Common myeloid progenitor, CD34-positive (primary cell): ENCODE measurements at regions not wholly inside any gene's neighbourhood (a gene's known extent, or its start where the extent isn't known, plus 50 kb on each side); places are given as distances from the start of the nearest gene placed in this dataset.
A peak's percentile ranks its signal among the peaks of the same experiment; 100 is the strongest.

Experiments used
- CTCF ChIA-PET: fragments of 350-600 bp; sonication (Branson Sonifier 250); formaldehyde crosslinking; loops from one replicate; lab custom pipeline; 2021; ENCODE audit warnings: antibody characterized with exemption; lab: Charles Lee
- POLR2A ChIA-PET: fragments of 350-600 bp; sonication (Branson Sonifier 250); formaldehyde crosslinking; loops from one replicate; lab custom pipeline; 2021; ENCODE audit warnings: antibody characterized with exemption; lab: Charles Lee
- DNase-seq, 3 donors: peaks; one replicate each; pipeline versions ENCODE4 v3.0.0 to v3.0.0-alpha.2; 2013
- H3K27ac ChIP-seq, 2 experiments: 1 replicate in 1 of 2; 2 replicates in 1 of 2; pipeline ENCODE4 v1.7.0; 2013; ENCODE audit warnings: inconsistent platforms in 2 of 2, low read length in 2 of 2, mild to moderate bottlenecking in 2 of 2, low read depth in 1 of 2, moderate library complexity in 1 of 2; ENCODE audit not compliant: severe bottlenecking in 2 of 2, insufficient read depth in 1 of 2, poor library complexity in 1 of 2
- H3K27me3 ChIP-seq, 5 experiments: replicated peaks in 2 of 5; 1 replicate in 3 of 5; 2 replicates in 2 of 5; pipeline versions ENCODE4 v1.6.1 to v1.7.0; 2013; ENCODE audit warnings: low read length in 4 of 5, mild to moderate bottlenecking in 2 of 5, moderate library complexity in 2 of 5, inconsistent platforms in 1 of 5; ENCODE audit not compliant: insufficient read depth in 5 of 5, control insufficient read depth in 4 of 5
- H3K36me3 ChIP-seq, 4 experiments: 1 replicate in 2 of 4; 2 replicates in 2 of 4; pipeline versions ENCODE4 v1.6.1 to v1.7.0; 2013; ENCODE audit warnings: low read length in 3 of 4, control low read depth in 1 of 4, mild to moderate bottlenecking in 1 of 4; ENCODE audit not compliant: control insufficient read depth in 4 of 4, insufficient read depth in 4 of 4
- H3K4me1 ChIP-seq, 4 experiments: 1 replicate in 3 of 4; 2 replicates in 1 of 4; pipeline versions ENCODE4 v1.6.1 to v1.7.1; 2013; ENCODE audit warnings: low read length in 3 of 4, mild to moderate bottlenecking in 3 of 4, control low read depth in 1 of 4, inconsistent platforms in 1 of 4, moderate library complexity in 1 of 4; ENCODE audit not compliant: control insufficient read depth in 4 of 4, insufficient read depth in 4 of 4; ENCODE audit errors: control extremely low read depth in 1 of 4
- H3K4me3 ChIP-seq, 7 experiments: 1 replicate in 4 of 7; 2 replicates in 3 of 7; pipeline versions ENCODE4 v1.5.1 to v1.7.0; 2013; ENCODE audit warnings: mild to moderate bottlenecking in 7 of 7, low read length in 6 of 7, moderate library complexity in 6 of 7, inconsistent platforms in 2 of 7, low read depth in 2 of 7, control low read depth in 1 of 7; ENCODE audit not compliant: insufficient read depth in 4 of 7, control insufficient read depth in 1 of 7; ENCODE audit errors: extremely low read depth in 1 of 7
- H3K9me3 ChIP-seq, 5 experiments: 1 replicate in 4 of 5; 2 replicates in 1 of 5; pipeline versions ENCODE4 v1.6.1 to v1.7.1; 2013; ENCODE audit warnings: low read length in 4 of 5, mild to moderate bottlenecking in 2 of 5, inconsistent platforms in 1 of 5, low read depth in 1 of 5, moderate library complexity in 1 of 5; ENCODE audit not compliant: control insufficient read depth in 4 of 5, insufficient read depth in 2 of 5; ENCODE audit errors: control extremely low read depth in 1 of 5
- WGBS: methylation state at CpG from one replicate; pipeline ENCODE4 v1.1.5; 2013; ENCODE audit not compliant: insufficient coverage; 5-methylcytosine and 5-hydroxymethylcytosine counted together

DNA sequence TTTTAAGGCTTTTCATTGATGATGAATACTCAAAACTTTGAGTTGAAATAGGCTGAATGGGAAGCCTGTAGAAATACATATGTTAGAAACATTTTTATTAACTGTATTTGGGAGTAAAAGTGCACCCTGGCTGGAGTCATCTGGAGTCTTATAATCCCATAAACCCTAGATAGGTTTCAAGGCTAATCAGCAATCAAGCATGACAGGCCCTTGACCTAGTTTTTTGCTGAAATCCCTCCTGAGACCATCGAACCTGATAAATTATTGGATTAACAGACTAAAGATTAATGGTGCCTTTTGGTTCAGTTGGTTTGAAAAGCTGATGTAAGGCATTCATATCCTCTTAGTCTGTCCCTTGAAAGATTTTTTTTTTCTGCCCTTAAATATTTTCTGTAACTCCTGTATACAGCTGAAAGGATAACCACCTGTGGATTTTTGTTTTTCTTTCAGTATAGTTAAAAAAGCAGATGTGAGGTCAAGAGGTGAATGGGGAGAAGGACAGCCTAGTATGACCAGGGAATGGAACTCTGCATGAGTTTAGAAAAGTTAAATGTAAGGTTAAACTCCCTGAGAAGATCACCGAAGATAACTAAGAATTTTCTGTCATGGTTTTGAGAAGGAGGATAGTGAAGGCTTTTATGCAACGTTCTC is 69.4 kb upstream of the STXBP5L start:
- CTCF ChIA-PET: no interaction called here
- Histone ChIP-seq H3K4me3 (no peak overlapping the region), H3K9me3 (no peaks in the 10 kb centered on the region), H3K27me3 (peaks cover 0 to 1% (median 0%) of the 10 kb centered on the region in 5 experiments), H3K36me3 (no peaks in the 10 kb centered on the region), H3K4me1 (no peaks in the 10 kb centered on the region), H3K27ac (no peak overlapping the region)
- POLR2A ChIA-PET: no interaction called here
- WGBS: no CpG with 5 or more reads among the region's 3 CpGs
- DNase-seq: no peak

- Histone ChIP-seq H3K9me3 (no peaks in the 10 kb centered on the region), H3K36me3 (no peaks in the 10 kb centered on the region), H3K4me3 (no peak overlapping the region), H3K27me3 (peaks cover 0 to 1% (median 0%) of the 10 kb centered on the region in 5 experiments), H3K27ac (no peak overlapping the region), H3K4me1 (no peaks in the 10 kb centered on the region)
- WGBS: no CpG with 5 or more reads among the region's 4 CpGs
- ChIA-PET POLR2A (no interaction called here), CTCF (no interaction called here)
- DNase-seq: peak in 1 of 3 donors; percentile 6
Measured at GRCh38 chr3:120839120-120839519, 68.9 kb upstream of the STXBP5L start.

DNA sequence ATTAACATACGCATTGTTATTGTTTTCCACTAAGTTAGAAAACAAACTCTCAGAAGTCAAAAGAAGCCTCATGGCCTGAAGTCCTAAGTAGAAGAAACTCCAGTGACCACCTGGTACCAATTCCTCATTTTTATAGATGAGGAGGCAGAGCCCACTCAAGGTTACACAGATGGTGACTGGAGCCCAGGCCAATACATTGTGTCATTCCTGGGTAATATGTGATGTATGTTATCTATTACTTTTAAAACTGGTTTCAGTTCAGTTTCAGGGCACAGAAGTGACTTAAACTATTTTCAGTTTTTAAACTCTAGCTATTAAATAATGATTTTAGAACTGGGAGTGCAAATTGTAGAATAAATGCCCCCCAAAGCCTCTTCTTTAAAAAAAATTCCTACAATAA is 66.7 kb upstream of the STXBP5L start:
- Histone ChIP-seq H3K4me1 (no peaks in the 10 kb centered on the region), H3K36me3 (no peaks in the 10 kb centered on the region), H3K4me3 (no peak overlapping the region), H3K27ac (no peak overlapping the region), H3K27me3 (peaks cover 0 to 1% (median 0%) of the 10 kb centered on the region in 5 experiments), H3K9me3 (no peaks in the 10 kb centered on the region)
- WGBS: 100% methylated on average over 1 of the region's 1 CpG
- POLR2A ChIA-PET: no interaction called here
- CTCF ChIA-PET: no interaction called here
- DNase-seq: no peak

DNA sequence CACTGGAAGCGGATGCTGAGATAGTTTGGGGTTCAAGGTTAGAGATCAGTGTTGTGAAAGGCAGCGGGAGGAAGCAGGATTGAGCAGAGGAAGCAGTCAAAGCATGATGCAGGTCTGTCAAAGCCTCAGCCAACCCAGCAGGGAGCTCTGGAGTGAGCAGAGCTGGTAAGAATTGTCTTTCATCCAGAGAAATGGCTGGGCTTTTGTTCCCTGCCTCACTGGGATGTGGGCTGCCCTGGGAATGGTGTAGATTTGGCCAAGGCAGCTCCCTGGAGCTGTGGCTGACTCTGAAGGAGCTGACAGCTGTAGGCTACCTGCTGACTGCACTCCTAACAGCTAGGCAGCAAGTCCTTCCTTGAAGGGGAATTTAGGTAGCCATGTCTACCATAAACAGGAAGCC is 61.9 kb upstream of the STXBP5L start:
- Histone ChIP-seq H3K36me3 (no peaks in the 10 kb centered on the region), H3K4me1 (no peaks in the 10 kb centered on the region), H3K4me3 (no peak overlapping the region), H3K27ac (no peak overlapping the region), H3K9me3 (no peaks in the 10 kb centered on the region), H3K27me3 (no peaks in the 10 kb centered on the region)
- WGBS: 92% methylated on average over 2 of the region's 2 CpGs
- ChIA-PET POLR2A (no interaction called here), CTCF (no interaction called here)
- no peak for DNase-seq

- POLR2A ChIA-PET: no interaction called here
- H3K27ac ChIP-seq: no peak overlapping the region
- H3K4me1 ChIP-seq: no peaks in the 10 kb centered on the region
- H3K4me3 ChIP-seq: no peak overlapping the region
- WGBS: no CpG with 5 or more reads among the region's 2 CpGs
- no peak for DNase-seq
- no peaks in the 10 kb centered on the region for H3K9me3 ChIP-seq
- H3K27me3 ChIP-seq: no peaks in the 10 kb centered on the region
- CTCF ChIA-PET: no interaction called here
- H3K36me3 ChIP-seq: no peaks in the 10 kb centered on the region
Measured at GRCh38 chr3:120848503-120848902, 59.5 kb upstream of the STXBP5L start.

DNA sequence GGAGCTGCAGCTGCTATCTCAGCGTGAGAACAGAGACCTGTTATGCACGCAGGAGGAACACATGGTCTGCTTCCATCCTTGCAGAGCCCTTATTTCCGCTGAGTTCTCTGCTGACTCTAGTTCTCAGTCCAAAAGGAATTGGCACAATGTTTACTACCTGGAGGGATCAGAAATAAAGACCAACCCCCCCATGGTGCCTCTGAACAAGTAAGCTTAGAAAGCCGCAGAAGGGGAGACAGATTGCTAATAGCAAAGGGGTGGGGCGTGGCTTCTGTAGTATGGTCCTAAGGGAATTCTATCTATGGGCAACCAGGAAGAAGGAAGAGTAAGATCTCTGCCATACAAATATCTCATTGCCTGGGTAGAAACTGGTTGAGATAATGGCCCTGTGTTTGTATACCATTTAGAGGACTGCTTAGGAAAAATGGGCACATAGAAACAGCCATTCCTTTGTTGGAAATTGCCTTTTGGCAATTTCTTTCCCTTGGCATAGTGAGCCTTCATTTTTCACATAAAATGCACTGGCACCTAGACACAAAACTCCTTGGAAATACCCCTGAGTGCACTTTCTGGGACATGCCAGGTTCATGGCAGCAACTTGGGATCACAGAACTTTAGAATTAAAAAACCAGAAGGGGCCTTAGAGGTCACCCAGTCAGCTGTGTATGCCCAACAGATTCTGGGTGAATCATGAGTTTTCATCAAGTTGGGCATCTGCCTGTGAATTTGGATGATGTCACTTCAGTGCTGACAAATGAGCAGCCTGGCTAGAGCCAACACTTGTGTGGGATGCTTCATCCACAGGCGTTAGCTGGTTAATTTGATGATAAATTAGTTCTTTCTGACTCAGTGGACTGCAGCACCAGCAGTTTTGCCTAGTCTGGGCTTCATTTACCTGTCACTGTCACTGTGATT is 57.4 kb upstream of the STXBP5L start:
- Histone ChIP-seq H3K27me3 (no peaks in the 10 kb centered on the region), H3K9me3 (no peaks in the 10 kb centered on the region), H3K27ac (no peak overlapping the region), H3K4me1 (no peaks in the 10 kb centered on the region), H3K4me3 (no peak overlapping the region), H3K36me3 (no peaks in the 10 kb centered on the region)
- no peak for DNase-seq
- CTCF ChIA-PET: no interaction called here
- POLR2A ChIA-PET: no interaction called here
- 88% methylated on average over 5 of the region's 6 CpGs for WGBS

- Histone ChIP-seq H3K36me3 (no peaks in the 10 kb centered on the region), H3K27ac (no peak overlapping the region), H3K4me1 (no peaks in the 10 kb centered on the region), H3K27me3 (no peaks in the 10 kb centered on the region), H3K4me3 (no peak overlapping the region), H3K9me3 (no peaks in the 10 kb centered on the region)
- no peak for DNase-seq
- ChIA-PET POLR2A (no interaction called here), CTCF (no interaction called here)
- 61% methylated on average over 2 of the region's 2 CpGs for WGBS
Measured at GRCh38 chr3:120852412-120852811, 55.6 kb upstream of the STXBP5L start.
